HCT116 (cell line): ENCODE measurements at regions not wholly inside any gene's neighbourhood (a gene's known extent, or its start where the extent isn't known, plus 50 kb on each side); places are given as distances from the start of the nearest gene placed in this dataset.

Source experiments
- ATAC-seq: fragments of 200-7000 bp; cut with Tn5 transposase; 2 replicates; pipeline ENCODE4 v1.9.1; 2020; ENCODE audit warnings: mild to moderate bottlenecking, moderate library complexity
- BruUV-seq: library from RNA; stranded (reverse); fragments of 400-500 nt; replicated peaks from 2 replicates; lab custom pipeline; 2021; lab: Mats Ljungman, UMichigan
- CTCF ChIA-PET: fragments of 300-600 bp; sonication (Branson Sonifier 250); formaldehyde crosslinking; loops from one replicate; lab custom pipeline; 2021; ENCODE audit warnings: antibody characterized with exemption; lab: Charles Lee
- POLR2A ChIA-PET: fragments of 300-600, 350-600 bp; sonication (Branson Sonifier 250); formaldehyde crosslinking; loops from one replicate; lab custom pipeline; 2021; ENCODE audit warnings: antibody characterized with exemption; lab: Charles Lee
- RAD21 ChIA-PET, 2 experiments: fragments of 300-600 bp; sonication (Branson Sonifier 250); formaldehyde crosslinking; loops; one replicate each; lab custom pipeline; 2023; ENCODE audit warnings: low total read pairs in 2 of 2; ENCODE audit not compliant: uncharacterized antibody in 2 of 2, unreplicated experiment in 2 of 2, low non-redundant PET in 1 of 2; lab: Charles Lee
- DNase-seq: peaks from one replicate; pipeline ENCODE4 v3.0.0-alpha.2; 2010; ENCODE audit warnings: low read depth, low spot score
- H2AFZ ChIP-seq: fragments of 200-600 bp; shearing (Covaris generic), sonication (generic); 2 replicates; pipeline ENCODE4 v1.6.1; 2017; ENCODE audit warnings: low read depth, mixed run types, mixed read lengths, antibody characterized with exemption, low read length; ENCODE audit not compliant: poor library complexity, severe bottlenecking
- H3K27ac ChIP-seq: 2 replicates; pipeline ENCODE4 v1.5.1; 2012; ENCODE audit warnings: low read depth, low read length
- H3K27me3 ChIP-seq: fragments of 200-600 bp; sonication (generic); 2 replicates; pipeline ENCODE4 v1.6.1; 2016; ENCODE audit warnings: mixed run types, low read length, mixed read lengths; ENCODE audit not compliant: insufficient read depth
- H3K36me3 ChIP-seq, 2 experiments: fragments of 200-500 bp in 1 of 2; fragments of 200-600 bp in 1 of 2; sonication (Bioruptor generic) in 1 of 2; sonication (generic) in 1 of 2; 2 replicates each; pipeline versions ENCODE4 v1.5.1 to v1.6.1; 2014 to 2016; ENCODE audit warnings: low read length in 2 of 2, inconsistent platforms in 1 of 2, mixed read lengths in 1 of 2, mixed run types in 1 of 2; ENCODE audit not compliant: insufficient read depth in 2 of 2, control insufficient read depth in 1 of 2
- H3K4me1 ChIP-seq, 2 experiments: fragments of 200-600 bp in 1 of 2; sonication (generic) in 1 of 2; 2 replicates each; pipeline versions ENCODE4 v1.5.1 to v1.6.1; 2012 to 2017; ENCODE audit warnings: low read length in 2 of 2, inconsistent platforms in 1 of 2, mild to moderate bottlenecking in 1 of 2, mixed read lengths in 1 of 2, mixed run types in 1 of 2, moderate library complexity in 1 of 2; ENCODE audit not compliant: insufficient read depth in 2 of 2, control insufficient read depth in 1 of 2
- H3K4me2 ChIP-seq: fragments of 200-600 bp; sonication (generic); 2 replicates; pipeline ENCODE4 v1.6.1; 2017; ENCODE audit warnings: mixed run types, low read length, mixed read lengths
- H3K4me3 ChIP-seq, 2 experiments: fragments of 200-600 bp in 1 of 2; sonication (generic) in 1 of 2; replicated peaks in 1 of 2; 2 replicates each; pipeline ENCODE4 v1.5.1; 2011 to 2016; ENCODE audit warnings: low read length in 2 of 2, control low read depth in 1 of 2, low read depth in 1 of 2, mild to moderate bottlenecking in 1 of 2, mixed read lengths in 1 of 2, mixed run types in 1 of 2
- H3K79me2 ChIP-seq: fragments of 200-600 bp; sonication (generic); 2 replicates; pipeline ENCODE4 v1.6.1; 2017; ENCODE audit warnings: mild to moderate bottlenecking, mixed run types, low read length, moderate library complexity, mixed read lengths; ENCODE audit not compliant: insufficient read depth
- H3K9ac ChIP-seq: fragments of 200-600 bp; sonication (generic); 2 replicates; pipeline ENCODE4 v1.6.1; 2016; ENCODE audit warnings: low read length, mixed read lengths
- H3K9me2 ChIP-seq: fragments of 200-600 bp; sonication (generic), shearing (Covaris generic); 2 replicates; pipeline ENCODE4 v1.6.1; 2017; ENCODE audit warnings: mixed run types, mild to moderate bottlenecking, moderate library complexity; ENCODE audit not compliant: insufficient read depth
- H3K9me3 ChIP-seq, 2 experiments: fragments of 200-500 bp in 1 of 2; fragments of 200-600 bp in 1 of 2; sonication (Bioruptor generic) in 1 of 2; sonication (generic) in 1 of 2; 2 replicates each; pipeline ENCODE4 v1.6.1; 2014 to 2017; ENCODE audit warnings: low read length in 2 of 2, mixed read lengths in 2 of 2, inconsistent platforms in 1 of 2, low read depth in 1 of 2, mild to moderate bottlenecking in 1 of 2, mixed run types in 1 of 2, moderate library complexity in 1 of 2; ENCODE audit not compliant: control insufficient read depth in 1 of 2, insufficient read depth in 1 of 2
- H4K20me1 ChIP-seq: fragments of 200-600 bp; sonication (generic), shearing (Covaris generic); 2 replicates; pipeline ENCODE4 v1.6.1; 2017; ENCODE audit warnings: mixed run types, mild to moderate bottlenecking, moderate library complexity; ENCODE audit not compliant: insufficient read depth
- ATF3 ChIP-seq: IDR thresholded peaks from 2 replicates; pipeline ENCODE4 v1.6.1; 2012
- CBX3 ChIP-seq: IDR thresholded peaks from 2 replicates; pipeline ENCODE4 v1.6.1; 2012; ENCODE audit warnings: low read depth
- CEBPB ChIP-seq: IDR thresholded peaks from 2 replicates; pipeline ENCODE4 v1.6.1; 2012; ENCODE audit warnings: low read depth
- EGR1 ChIP-seq: IDR thresholded peaks from 2 replicates; pipeline ENCODE4 v1.6.1; 2012; ENCODE audit warnings: low read depth
- ELF1 ChIP-seq: IDR thresholded peaks from 2 replicates; pipeline ENCODE4 v1.6.1; 2012; ENCODE audit warnings: low read depth, borderline replicate concordance
- FOSL1 ChIP-seq: IDR thresholded peaks from 2 replicates; pipeline ENCODE4 v1.6.1; 2012; ENCODE audit warnings: low read depth
- MAX ChIP-seq: IDR thresholded peaks from 2 replicates; pipeline ENCODE4 v1.6.1; 2012
- POLR2A ChIP-seq: IDR thresholded peaks from 2 replicates; pipeline ENCODE4 v1.7.0; 2011; ENCODE audit warnings: borderline replicate concordance; ENCODE audit not compliant: insufficient read depth, insufficient read length; ENCODE audit errors: extremely low read depth
- RAD21 ChIP-seq: IDR thresholded peaks from 2 replicates; pipeline ENCODE4 v1.6.1; 2012; ENCODE audit warnings: low read depth, mild to moderate bottlenecking
- TCF7L2 ChIP-seq: IDR thresholded peaks from 2 replicates; pipeline ENCODE4 v1.7.0; 2011; ENCODE audit warnings: borderline replicate concordance, inconsistent platforms; ENCODE audit not compliant: insufficient read depth, insufficient read length; ENCODE audit errors: extremely low read depth
- YY1 ChIP-seq: IDR thresholded peaks from 2 replicates; pipeline ENCODE4 v1.6.1; 2011; ENCODE audit warnings: low read length, low read depth, moderate library complexity, mild to moderate bottlenecking; ENCODE audit not compliant: insufficient replicate concordance; ENCODE audit errors: extremely low read depth
- ZNF274 ChIP-seq: fragments of 200-500 bp; sonication (Bioruptor generic); IDR thresholded peaks from 2 replicates; pipeline ENCODE4 v1.6.1; 2014; ENCODE audit warnings: mild to moderate bottlenecking, low read depth, low read length, inconsistent platforms
- intact Hi-C: fragments of 100-400 bp; cut with micrococcal nuclease; formaldehyde crosslinking; loops from 2 replicates; pipeline ENCODE4 v1.10.0; 2022

- DNase-seq, result no peak
- no peaks in the 10 kb centered on the region for H3K79me2 ChIP-seq
- TF ChIP-seq YY1 (no peak), RAD21 (no peak), POLR2A (no peak), CEBPB (no peak), EGR1 (no peak), ELF1 (no peak), TCF7L2 (no peak), CBX3 (no peak), MAX (no peak), ATF3 (no peak), FOSL1 (no peak), ZNF274 (no peak)
- no TSS peak for BruUV-seq
- CTCF ChIA-PET, result no interaction called here
- H3K36me3 ChIP-seq, result no peaks in the 10 kb centered on the region
- no peak for ATAC-seq
- no peaks in the 10 kb centered on the region for H3K9me2 ChIP-seq
- H2AFZ ChIP-seq, result no peak overlapping the region
- H4K20me1 ChIP-seq, result no peaks in the 10 kb centered on the region
- intact Hi-C loops, result no loop called here
- RAD21 ChIA-PET, result no interaction called here
- H3K4me2 ChIP-seq, result no peak overlapping the region
- H3K4me3 ChIP-seq, result no peak overlapping the region
- H3K9me3 ChIP-seq, result no peaks in the 10 kb centered on the region
- no peak overlapping the region for H3K9ac ChIP-seq
- no peaks in the 10 kb centered on the region for H3K27me3 ChIP-seq
- H3K27ac ChIP-seq, result no peak overlapping the region
- POLR2A ChIA-PET, result no interaction called here
- no peaks in the 10 kb centered on the region for H3K4me1 ChIP-seq
Measured at GRCh38 chr3:86673991-86674390, 317.0 kb downstream of the VGLL3 start.

- no peaks in the 10 kb centered on the region for H3K4me1 ChIP-seq
- H2AFZ ChIP-seq, result no peak overlapping the region
- no peak for TF ChIP-seq TCF7L2
- ChIA-PET RAD21 (no interaction called here), POLR2A (no interaction called here), CTCF (no interaction called here)
- H4K20me1 ChIP-seq, result no peaks in the 10 kb centered on the region
- H3K27me3 ChIP-seq, result no peaks in the 10 kb centered on the region
- intact Hi-C loops, result no loop called here
- no peak for ATAC-seq
- no peaks in the 10 kb centered on the region for H3K36me3 ChIP-seq
- H3K27ac ChIP-seq, result no peak overlapping the region
- H3K4me3 ChIP-seq, result no peak overlapping the region
- no peak for DNase-seq
- no peak overlapping the region for H3K9ac ChIP-seq
- no peaks in the 10 kb centered on the region; a peak in 1 of 4 replicates for H3K9me3 ChIP-seq
- no peak overlapping the region for H3K4me2 ChIP-seq
- no peaks in the 10 kb centered on the region for H3K9me2 ChIP-seq
- BruUV-seq, result no TSS peak
- H3K79me2 ChIP-seq, result no peaks in the 10 kb centered on the region
Measured at GRCh38 chr3:86661817-86662216, 329.1 kb downstream of the VGLL3 start.
